Urothelium cell line (cell line): ENCODE measurements at regions not wholly inside any gene's neighbourhood (a gene's known extent, or its start where the extent isn't known, plus 50 kb on each side); places are given as distances from the start of the nearest gene placed in this dataset.

Experiments used
- DNase-seq: peaks from one replicate; pipeline ENCODE4 v3.0.0; 2011; ENCODE audit warnings: low spot score, mixed read lengths
- FAIRE-seq: peaks from 2 replicates; lab custom pipeline; 2011; peaks lifted over from hg19 to GRCh38; lab: Jason Lieb, UNC

- DNase-seq (no peak), FAIRE-seq (no peak)
These were observed 236.4 kb upstream of the TMEM72 start for GRCh38 chr10:44674536-44675386.

- no peak for FAIRE-seq
These were observed 235.7 kb upstream of the TMEM72 start for GRCh38 chr10:44675387-44675874.

GRCh38 chr10:44680764-44681163 is 230.4 kb upstream of the TMEM72 start:
- FAIRE-seq, result no peak

More at GRCh38 chr10:44675387-44675874, 235.7 kb upstream of the TMEM72 start:
- no peak for DNase-seq

GRCh38 chr10:44682507-44682906 is 228.6 kb upstream of the TMEM72 start:
- peak; percentile 42 for FAIRE-seq
- no peak for DNase-seq

More at GRCh38 chr10:44680764-44681163, 230.4 kb upstream of the TMEM72 start:
- DNase-seq, result no peak

DNA sequence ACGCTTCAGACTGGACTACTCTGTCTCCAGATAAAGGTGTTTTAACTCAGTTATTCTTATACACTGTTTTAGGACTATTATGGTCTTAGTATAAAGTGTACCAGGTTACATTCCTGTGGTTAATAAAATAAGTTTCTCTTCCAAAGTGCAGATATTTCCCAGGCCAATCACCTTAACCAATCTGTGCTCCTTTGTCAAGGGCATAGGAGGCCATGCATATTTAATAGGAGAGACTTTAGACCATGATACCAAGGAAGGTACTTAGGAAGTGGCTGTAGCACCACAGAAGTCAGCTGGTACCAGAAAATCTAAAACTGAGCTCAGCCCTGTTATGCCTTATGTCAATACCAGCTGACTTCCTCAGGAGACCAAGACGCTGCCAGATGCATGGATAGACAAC is 226.5 kb upstream of the TMEM72 start:
- FAIRE-seq (no peak), DNase-seq (no peak)

DNA sequence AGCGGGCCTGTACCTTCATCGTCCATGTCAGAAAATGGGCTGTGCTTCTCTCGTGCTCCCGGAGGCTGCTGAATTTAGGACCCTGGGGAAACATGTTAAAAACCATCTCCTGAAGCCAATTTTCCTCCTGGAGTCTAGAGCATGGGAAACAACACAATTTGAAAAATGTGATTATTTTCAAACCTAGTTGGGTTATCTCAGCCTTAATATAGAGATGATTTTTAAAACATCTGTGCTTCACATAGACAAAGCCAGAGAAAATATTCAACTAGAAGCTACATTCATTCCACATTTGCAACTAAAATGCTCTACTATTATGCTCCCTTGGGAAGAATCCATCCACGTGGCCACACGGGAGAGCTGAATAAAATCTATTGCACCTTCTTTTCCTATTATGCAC is 225.9 kb upstream of the TMEM72 start:
- DNase-seq (no peak), FAIRE-seq (no peak)

GRCh38 chr10:44685747-44686146 is 225.4 kb upstream of the TMEM72 start:
- DNase-seq (no peak), FAIRE-seq (no peak)

GRCh38 chr10:44689368-44689767 is 221.8 kb upstream of the TMEM72 start:
- no peak for DNase-seq
- FAIRE-seq, result no peak

- DNase-seq (no peak), FAIRE-seq (no peak)
These were observed 214.6 kb upstream of the TMEM72 start for GRCh38 chr10:44696496-44696895.

DNA sequence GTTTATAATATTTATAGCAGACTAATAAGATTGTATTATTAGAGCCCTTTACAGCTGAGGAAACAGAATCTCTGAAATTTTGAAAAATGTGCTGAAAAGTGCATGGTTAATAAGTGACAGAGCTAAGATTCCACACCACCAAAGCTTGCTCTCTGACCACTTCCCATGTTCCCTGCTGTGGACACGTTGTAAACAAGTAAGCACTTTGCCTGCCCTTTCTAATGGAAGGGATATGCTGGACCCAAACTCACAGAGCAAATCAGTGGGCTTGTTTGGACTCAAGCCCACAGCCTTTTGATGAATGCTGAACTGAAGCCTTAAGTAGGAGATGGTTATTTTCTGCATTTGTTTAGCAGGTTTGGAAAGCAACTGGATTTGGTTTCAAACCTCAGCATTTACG is 214.0 kb upstream of the TMEM72 start:
- FAIRE-seq (no peak), DNase-seq (no peak)

GRCh38 chr10:44702531-44702930 is 208.6 kb upstream of the TMEM72 start:
- no peak for FAIRE-seq
- DNase-seq, result no peak

DNA sequence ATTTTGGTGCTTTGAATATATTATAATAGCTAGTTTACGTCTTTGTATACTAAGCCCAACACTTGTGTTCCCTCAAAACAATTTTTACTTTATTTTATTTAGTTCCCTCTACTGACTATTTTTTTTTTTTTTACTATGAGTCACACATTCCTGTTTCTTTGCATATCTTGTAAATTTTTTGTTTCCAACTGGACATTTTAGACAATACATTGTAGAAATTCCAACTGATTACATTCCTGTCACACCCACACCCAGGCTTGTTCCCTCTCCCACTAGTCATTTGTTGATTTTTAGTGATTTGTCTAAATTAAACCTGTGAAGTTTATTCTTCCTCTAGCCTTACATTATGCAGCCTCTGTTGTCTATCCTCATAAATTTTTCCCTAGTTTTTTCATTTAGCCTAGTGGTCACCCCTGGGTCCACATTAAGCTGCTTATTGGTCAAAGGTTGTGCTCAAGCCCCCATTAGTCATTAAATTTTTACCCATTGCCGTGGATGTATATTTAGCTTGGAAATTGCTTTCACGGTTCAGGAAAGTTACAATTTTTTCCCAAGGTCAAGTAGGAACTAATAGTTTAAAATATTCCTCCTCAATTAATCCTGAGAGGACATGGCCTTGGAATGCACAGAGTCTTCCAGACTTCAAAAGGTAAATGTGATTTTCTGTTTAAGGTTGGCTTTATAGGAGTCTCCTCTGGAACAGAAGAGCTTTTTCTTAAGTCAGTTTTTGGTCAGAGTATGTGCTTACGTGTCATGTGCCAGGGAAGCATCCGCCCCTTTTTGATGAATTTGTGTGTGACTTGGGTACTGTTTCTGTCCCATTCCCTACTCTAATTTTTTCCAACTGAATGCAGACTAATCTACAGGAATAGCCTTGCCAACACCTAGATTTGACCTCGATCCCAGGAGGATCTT is 207.6 kb upstream of the TMEM72 start:
- no peak for FAIRE-seq
- peak; percentile 57 for DNase-seq

- DNase-seq (no peak), FAIRE-seq (no peak)
These were observed 206.5 kb upstream of the TMEM72 start for GRCh38 chr10:44704616-44705015.

GRCh38 chr10:44706745-44707144 is 204.4 kb upstream of the TMEM72 start:
- DNase-seq, result peak; percentile 80

GRCh38 chr10:44713307-44713706 is 197.8 kb upstream of the TMEM72 start:
- no peak for FAIRE-seq
- no peak for DNase-seq

More at GRCh38 chr10:44706745-44707144, 204.4 kb upstream of the TMEM72 start:
- FAIRE-seq, result peak; percentile 89

- DNase-seq (no peak), FAIRE-seq (no peak)
These were observed 196.7 kb upstream of the TMEM72 start for GRCh38 chr10:44714451-44714850.

- no peak for DNase-seq
- no peak for FAIRE-seq
These were observed 196.0 kb upstream of the TMEM72 start for GRCh38 chr10:44715136-44715535.

DNA sequence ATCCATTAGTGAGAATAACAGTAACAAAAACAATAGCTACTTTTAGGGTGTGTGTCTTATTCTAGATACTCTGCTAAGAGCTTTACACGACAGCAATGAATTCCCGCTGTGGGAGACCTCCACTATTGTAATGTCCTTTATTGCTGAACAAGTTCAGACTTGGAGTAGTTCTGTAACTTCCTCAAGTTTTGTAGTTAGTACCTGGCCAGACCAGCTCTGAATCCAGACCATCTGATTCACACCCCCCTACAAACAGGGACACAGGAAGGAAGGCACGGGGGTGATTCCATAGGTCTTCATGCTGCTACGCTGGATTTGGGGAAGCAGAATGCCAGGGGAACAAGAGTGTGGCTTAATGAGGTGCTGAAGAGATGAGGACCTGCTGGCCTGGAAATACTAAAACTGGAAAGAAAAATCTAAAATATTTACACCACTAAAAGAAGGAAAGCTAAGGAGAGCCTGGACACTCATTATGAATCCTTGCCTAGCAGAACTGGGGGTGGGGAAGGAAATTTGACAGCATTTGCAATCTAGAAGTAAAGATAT is 194.6 kb upstream of the TMEM72 start:
- no peak for FAIRE-seq
- no peak for DNase-seq

- no peak for FAIRE-seq
These were observed 188.1 kb upstream of the TMEM72 start for GRCh38 chr10:44723082-44723481.

DNA sequence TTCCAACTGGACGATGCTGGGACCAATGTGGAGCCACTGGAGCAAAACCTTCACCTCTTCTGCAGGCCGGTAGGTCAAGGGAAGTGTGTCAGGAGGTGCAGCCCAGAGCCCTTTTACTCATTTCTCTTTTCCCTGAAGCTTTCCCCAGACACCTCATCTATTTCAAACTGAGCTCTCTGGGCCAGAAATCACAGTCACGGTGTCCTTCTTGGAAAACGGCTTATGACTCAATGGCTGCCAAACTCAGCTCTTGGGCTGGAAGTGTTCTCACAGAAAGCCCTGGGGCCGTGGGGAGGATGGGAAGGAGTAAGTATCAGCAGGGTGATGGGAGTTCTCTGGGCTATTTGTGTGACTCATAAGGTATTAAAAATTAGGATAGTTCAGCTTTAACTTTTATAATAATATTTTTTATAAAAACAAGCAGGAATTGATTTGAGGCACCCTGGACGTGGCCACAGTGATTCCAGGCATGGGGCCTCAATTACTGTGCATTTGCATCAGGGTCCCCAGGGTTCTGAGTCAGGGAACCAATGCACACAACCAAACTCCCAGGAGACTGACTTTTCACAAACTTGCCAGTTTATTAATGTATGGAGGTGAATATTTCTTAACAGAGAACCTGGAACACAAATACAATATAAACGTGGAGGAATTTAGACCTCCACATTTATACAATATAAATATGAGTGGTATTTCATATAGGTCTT is 187.4 kb upstream of the TMEM72 start:
- DNase-seq (no peak), FAIRE-seq (no peak)

More at GRCh38 chr10:44723082-44723481, 188.1 kb upstream of the TMEM72 start:
- DNase-seq, result no peak
